ENCODE measurements at regions not wholly inside any gene's neighbourhood (a gene's known extent, or its start where the extent isn't known, plus 50 kb on each side); places are given as distances from the start of the nearest gene placed in this dataset.
A peak's percentile ranks its signal among the peaks of the same experiment; 100 is the strongest.

GRCh38 chr9:110066929-110067716 is 140.8 kb downstream of the C9orf152 start:
- no peak overlapping the region for H3K4me3 ChIP-seq (ENCODE audit: low read depth, low read length)
- DNase-seq (ENCODE audit: low read depth) = no peak

- DNase-seq (ENCODE audit: low read depth) = no peak
- H3K4me3 ChIP-seq (ENCODE audit: low read depth, low read length) = no peak overlapping the region
Measured at GRCh38 chr9:110068212-110068611, 139.7 kb downstream of the C9orf152 start.

- DNase-seq (ENCODE audit: low read depth) = peak; percentile 56
- no peak overlapping the region for H3K4me3 ChIP-seq (ENCODE audit: low read depth, low read length)
Measured at GRCh38 chr9:110069326-110070248, 138.4 kb downstream of the C9orf152 start.

- no peak for DNase-seq (ENCODE audit: low read depth)
- H3K4me3 ChIP-seq (ENCODE audit: low read depth, low read length) = no peak overlapping the region
Measured at GRCh38 chr9:110072597-110073355, 135.2 kb downstream of the C9orf152 start.

GRCh38 chr9:110073356-110073905 is 134.5 kb downstream of the C9orf152 start:
- no peak for DNase-seq (ENCODE audit: low read depth)

GRCh38 chr9:110076894-110077725 is 130.8 kb downstream of the C9orf152 start:
- DNase-seq (ENCODE audit: low read depth) = no peak

More at GRCh38 chr9:110073356-110073905, 134.5 kb downstream of the C9orf152 start:
- no peak overlapping the region for H3K4me3 ChIP-seq (ENCODE audit: low read depth, low read length)

GRCh38 chr9:110077925-110078324 is 130.0 kb downstream of the C9orf152 start:
- H3K4me3 ChIP-seq (ENCODE audit: low read depth, low read length) = no peak overlapping the region
- no peak for DNase-seq (ENCODE audit: low read depth)

More at GRCh38 chr9:110076894-110077725, 130.8 kb downstream of the C9orf152 start:
- H3K4me3 ChIP-seq (ENCODE audit: low read depth, low read length) = no peak overlapping the region

- no peak overlapping the region for H3K4me3 ChIP-seq (ENCODE audit: low read depth, low read length)
- DNase-seq (ENCODE audit: low read depth) = no peak
Measured at GRCh38 chr9:110078604-110079003, 129.4 kb downstream of the C9orf152 start.

- DNase-seq (ENCODE audit: low read depth) = no peak
- no peak overlapping the region for H3K4me3 ChIP-seq (ENCODE audit: low read depth, low read length)
Measured at GRCh38 chr9:110081395-110081794, 126.6 kb downstream of the C9orf152 start.

GRCh38 chr9:110083866-110084265 is 124.1 kb downstream of the C9orf152 start:
- H3K4me3 ChIP-seq (ENCODE audit: low read depth, low read length) = no peak overlapping the region
- no peak for DNase-seq (ENCODE audit: low read depth)

GRCh38 chr9:110086537-110086936 is 121.4 kb downstream of the C9orf152 start:
- H3K4me3 ChIP-seq (ENCODE audit: low read depth, low read length) = no peak overlapping the region
- no peak for DNase-seq (ENCODE audit: low read depth)

- H3K4me3 ChIP-seq (ENCODE audit: low read depth, low read length) = no peak overlapping the region
- no peak for DNase-seq (ENCODE audit: low read depth)
Measured at GRCh38 chr9:110087605-110088004, 120.4 kb downstream of the C9orf152 start.

- no peak for DNase-seq (ENCODE audit: low read depth)
- no peak overlapping the region for H3K4me3 ChIP-seq (ENCODE audit: low read depth, low read length)
Measured at GRCh38 chr9:110088099-110088498, 119.9 kb downstream of the C9orf152 start.

GRCh38 chr9:110089681-110090370 is 118.1 kb downstream of the C9orf152 start:
- H3K4me3 ChIP-seq (ENCODE audit: low read depth, low read length) = no peak overlapping the region
- DNase-seq (ENCODE audit: low read depth) = no peak

- no peak overlapping the region for H3K4me3 ChIP-seq (ENCODE audit: low read depth, low read length)
- no peak for DNase-seq (ENCODE audit: low read depth)
Measured at GRCh38 chr9:110092792-110093191, 115.2 kb downstream of the C9orf152 start.

GRCh38 chr9:110093417-110093816 is 114.5 kb downstream of the C9orf152 start:
- no peak for DNase-seq (ENCODE audit: low read depth)
- no peak overlapping the region for H3K4me3 ChIP-seq (ENCODE audit: low read depth, low read length)

- no peak overlapping the region for H3K4me3 ChIP-seq (ENCODE audit: low read depth, low read length)
- no peak for DNase-seq (ENCODE audit: low read depth)
Measured at GRCh38 chr9:110093871-110094270, 114.1 kb downstream of the C9orf152 start.

- no peak overlapping the region for H3K4me3 ChIP-seq (ENCODE audit: low read depth, low read length)
- no peak for DNase-seq (ENCODE audit: low read depth)
Measured at GRCh38 chr9:110095161-110095595, 112.8 kb downstream of the C9orf152 start.

Measured in skeletal muscle cell (primary cell).